HG02885 (cell line): ENCODE measurements at regions not wholly inside any gene's neighbourhood (a gene's known extent, or its start where the extent isn't known, plus 50 kb on each side); places are given as distances from the start of the nearest gene placed in this dataset.

Source experiments
- ATAC-seq: cut with Tn5 transposase; IDR thresholded peaks from one replicate; pipeline ENCODE4 v1.9.1; 2021; ENCODE audit warnings: mild to moderate bottlenecking; ENCODE audit not compliant: unreplicated experiment, poor library complexity

DNA sequence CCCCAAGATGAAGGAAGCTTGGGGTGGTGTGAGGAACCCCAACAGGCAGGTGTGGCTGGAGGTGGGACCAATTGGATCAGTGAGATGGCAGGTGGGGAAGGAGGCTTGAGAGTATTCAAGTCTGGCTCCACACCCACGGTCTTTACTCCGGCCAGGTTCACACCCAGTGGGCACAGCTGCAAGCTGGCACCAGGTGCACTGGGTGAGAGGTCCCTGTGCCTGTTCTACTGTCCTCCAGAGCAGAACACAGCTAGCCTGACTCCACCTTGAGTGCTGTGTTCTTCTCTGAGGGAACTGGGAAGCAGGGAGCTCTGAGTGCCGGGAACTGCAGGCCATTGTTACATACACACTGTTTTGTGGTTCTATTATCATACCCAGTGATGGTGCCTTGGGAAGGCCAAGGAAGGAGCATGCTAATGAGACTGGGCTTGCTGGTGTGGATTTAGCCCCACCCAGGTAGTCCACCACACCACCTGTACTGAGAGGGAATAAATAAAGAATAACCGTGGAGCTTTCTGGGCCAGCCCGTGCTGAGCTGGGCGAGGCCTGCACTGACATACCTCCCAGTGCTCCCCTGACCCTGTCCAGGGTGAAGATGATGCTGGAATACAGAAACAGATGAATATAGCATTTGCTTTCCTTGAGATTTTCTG is 93.4 kb downstream of the ABHD5 start:
- no peak for ATAC-seq

DNA sequence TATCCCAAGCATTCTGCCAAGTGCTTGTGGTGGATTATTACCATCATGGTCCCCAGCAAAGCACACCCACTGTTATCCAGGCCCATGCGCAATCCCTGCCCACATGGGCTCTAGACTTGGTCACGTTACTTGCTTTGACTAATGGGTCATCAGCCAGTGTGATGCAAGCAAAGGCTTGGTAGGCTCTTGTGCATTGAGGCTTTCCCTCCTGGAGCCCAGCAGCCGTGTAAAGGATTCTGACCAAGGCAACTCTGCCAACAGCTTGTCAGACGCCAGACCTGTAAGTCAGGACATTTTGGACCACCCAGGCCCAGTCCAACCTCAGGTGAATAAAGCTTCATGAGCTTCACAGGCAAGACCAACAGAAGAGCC is 93.9 kb downstream of the ABHD5 start:
- no peak for ATAC-seq

DNA sequence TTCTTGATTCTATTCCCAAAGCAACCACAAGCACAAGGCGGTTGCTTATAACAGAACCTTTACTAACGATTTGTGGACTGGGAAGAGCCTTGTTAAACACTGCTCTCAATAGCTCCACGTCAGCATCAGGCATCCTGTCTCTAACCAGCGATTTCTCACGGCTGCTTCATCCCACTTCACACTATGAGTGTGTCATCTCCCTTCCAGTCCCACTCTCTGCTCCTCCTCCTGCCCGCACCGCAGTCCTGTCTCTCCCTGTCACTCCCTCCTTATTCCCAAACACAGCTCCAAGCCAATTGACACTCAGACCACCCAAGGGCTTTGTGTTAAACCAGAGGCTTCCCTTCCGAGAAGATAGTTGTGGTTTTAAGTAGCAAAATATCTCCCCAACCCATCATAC is 94.8 kb downstream of the ABHD5 start:
- ATAC-seq, result no peak

DNA sequence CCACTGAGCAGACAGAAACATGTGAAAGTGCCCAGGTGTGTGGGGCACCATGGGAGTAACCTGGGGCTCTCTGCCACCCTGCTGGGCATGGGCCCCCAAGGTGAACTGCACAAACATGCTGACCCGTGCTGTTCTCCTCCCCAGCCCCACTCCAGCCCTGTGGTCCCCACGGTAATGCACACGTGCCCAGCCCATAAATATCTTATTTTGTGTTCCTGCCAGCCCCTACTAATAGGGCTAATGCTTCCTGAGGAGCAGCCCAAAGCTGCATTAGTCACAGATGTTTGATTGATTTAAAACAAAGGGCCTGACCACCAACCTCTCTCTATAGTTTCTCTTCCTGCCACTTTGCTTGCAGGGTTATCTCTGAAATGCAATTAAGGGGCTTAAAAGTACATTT is 95.4 kb downstream of the ABHD5 start:
- no peak for ATAC-seq

DNA sequence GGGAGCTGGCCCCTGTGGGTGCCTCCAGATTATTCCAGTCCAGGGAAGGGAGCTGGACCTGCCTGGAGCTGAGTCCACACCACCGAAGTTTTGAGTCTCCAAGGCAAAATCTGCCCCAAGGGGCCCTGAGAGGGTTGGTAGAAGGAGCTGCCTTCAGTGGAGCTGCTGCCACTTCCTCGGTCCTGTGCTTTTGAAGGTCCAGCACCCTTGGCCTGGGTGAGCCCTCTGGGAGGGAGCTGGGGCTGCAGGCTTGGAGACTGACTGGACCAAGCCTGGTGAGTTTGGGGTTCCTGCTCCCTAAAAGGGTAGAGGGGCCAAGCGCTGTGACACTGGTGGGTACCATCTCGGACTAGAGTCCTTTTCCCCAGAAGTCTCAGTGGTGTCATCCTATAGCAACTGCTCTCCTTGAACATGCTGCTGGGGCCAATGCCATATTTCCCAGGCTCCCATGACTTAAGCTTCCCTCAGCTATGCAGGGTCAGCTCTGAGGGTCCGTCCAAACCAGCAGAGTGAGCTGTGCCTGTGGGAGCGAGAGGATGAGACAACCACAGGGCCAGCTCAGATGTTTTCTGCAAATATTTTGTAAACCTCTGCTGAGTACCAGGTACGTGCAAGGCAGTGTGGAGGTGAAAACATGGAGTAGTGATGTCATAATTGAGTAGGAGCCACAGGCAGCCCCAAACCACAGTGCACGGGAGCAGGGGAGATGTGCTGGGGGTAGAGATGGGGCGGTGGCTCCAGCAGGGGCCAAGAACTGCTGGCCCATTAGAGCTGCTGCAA is 96.0 kb downstream of the ABHD5 start:
- no peak for ATAC-seq

DNA sequence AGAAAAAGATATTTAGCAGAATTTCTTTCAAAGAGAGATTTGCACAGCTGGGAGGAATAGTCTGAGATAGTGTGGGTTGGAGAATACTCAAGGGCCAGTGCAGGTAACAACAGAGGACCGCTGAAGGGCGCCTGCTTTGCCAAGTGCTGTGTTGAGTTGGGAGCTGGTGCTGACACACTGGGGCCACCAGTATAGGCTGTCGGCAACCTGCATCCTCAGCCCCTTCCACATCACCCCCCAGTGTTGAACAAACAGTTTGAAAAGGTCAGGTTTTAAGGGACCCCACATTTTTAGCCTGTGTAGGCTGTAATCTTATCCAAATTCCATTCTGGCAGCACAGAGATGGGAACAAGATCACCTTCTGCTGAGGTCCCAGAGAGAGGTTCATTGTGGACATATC is 96.6 kb downstream of the ABHD5 start:
- ATAC-seq, result no peak

DNA sequence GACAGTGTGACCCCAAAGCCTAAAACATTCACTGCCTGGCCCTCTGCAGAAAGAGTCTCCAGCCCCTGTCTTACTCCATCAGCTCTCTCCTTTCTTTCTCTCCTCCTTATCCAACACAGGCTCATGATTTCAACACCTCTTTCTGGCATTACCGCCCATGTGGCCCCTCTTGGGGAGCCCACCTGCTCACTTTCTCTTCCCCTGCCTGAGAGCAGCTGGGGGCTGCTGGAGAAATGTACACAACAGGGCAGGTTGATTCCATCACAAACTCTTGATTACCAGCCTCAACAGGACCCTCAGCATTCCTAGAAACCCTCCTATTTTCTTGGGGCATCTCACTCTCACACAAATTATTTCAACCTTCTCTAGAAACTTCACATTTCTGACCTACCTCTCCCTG is 98.3 kb downstream of the ABHD5 start:
- ATAC-seq, result no peak

DNA sequence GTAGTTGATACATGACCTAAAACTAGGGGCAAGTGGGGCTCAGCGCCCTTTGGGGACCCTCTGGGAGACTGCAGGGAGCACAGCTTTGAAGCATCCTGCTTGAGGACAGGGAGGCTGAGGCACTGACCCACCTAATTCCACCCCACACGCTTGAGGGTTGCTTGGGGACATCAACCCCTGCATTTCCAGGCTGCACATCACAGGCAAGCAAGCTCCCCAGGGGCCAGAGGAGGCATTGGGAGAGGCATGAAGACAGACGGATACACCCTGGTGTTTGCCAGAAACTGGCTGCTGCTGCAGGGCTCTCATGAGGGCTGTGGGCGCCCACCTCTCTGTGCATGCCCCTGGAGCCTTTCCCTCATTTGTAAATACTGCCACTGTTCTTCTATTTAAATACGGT is 99.3 kb downstream of the ABHD5 start:
- ATAC-seq, result no peak

DNA sequence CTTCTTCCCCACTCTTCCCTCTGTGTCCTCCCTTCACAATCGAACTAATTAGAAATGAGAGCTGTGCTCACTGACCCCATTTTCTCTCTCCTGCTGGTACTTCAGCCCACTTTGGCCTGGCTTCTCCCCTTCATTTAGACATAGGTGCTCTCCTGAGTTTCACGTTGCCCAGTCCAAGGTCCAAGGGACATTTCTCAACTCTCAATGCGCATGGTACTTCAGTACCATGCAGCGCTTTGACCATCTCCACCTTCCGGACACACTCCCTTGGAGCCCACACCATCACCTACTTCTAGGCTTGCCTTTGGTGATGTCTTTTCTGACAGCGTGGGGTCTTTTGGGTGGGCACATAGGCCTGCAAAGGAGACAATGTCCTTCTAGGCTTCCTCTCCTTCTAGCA is 99.7 kb downstream of the ABHD5 start:
- no peak for ATAC-seq

DNA sequence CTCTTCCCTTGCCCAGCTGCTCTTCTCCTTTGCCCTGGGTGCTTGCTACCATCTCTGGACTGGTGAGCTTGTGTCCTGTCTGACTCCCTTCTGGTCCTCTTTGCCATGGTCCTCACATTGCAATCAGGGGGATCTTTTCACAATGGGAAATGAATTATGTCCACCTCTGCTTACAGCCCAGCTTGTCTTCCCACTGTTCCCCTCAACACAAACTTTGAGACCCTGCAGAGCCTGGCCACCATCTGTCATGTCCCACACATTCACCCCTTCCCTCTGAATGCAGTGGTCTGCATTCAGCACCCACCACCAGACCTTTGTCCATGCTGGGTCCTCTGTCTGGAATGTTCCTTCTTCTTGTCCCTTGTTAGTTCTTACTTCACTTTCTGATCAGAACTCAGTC is 100.5 kb downstream of the ABHD5 start:
- ATAC-seq, result no peak

DNA sequence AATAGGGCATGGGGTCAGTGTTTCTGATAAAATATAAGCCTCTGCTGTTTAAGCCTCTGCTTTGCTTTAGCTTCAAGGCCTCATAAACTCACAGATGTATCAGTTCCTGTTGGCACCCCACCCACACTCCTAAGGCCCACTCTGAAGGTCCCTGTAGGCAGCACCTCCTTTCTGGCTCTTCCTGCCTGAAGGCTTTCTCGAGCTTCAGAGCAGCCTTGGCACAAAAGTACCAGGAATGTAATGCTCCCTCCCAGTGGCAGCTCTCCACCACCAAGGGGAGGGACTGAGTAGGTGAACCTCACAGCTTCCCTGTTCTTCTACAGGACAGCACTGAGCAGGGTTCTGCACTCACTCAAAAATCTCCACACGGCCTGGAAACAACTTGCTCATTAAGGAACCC is 102.2 kb downstream of the ABHD5 start:
- no peak for ATAC-seq

DNA sequence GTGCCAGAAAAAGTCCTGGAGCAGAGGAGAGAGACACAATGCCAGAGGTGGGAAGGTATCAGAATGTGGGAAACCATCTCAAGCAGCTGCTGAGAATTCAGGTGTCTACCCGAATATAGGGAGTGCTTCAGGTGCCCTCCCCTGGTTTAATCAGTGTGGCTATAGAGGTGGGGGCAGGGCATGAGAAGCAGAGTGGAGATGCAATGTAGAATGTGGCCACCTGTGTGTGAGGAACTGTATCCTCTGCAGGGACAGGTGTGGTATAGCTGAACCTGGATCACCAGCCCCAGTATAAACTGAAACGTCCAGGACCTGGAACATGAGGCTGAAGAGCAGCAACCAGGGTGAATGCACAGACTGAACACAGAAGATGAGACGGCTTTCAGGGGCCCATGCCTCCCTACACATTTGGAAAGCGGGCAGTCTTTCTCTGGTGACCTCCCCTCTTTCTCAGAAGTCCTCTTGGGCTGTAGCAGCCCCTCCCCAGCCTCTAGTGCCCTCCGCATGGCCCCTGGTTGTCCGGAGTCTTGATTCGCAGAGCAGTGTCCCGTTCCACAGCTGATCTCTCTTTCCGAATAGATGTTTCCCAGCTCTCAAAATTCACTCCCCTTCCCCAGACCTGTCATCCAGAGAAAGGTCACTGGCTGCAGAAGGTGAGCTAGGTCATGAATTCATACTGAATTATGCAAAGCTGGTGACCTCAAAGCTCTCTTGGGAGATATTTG is 103.1 kb downstream of the ABHD5 start:
- ATAC-seq, result no peak

DNA sequence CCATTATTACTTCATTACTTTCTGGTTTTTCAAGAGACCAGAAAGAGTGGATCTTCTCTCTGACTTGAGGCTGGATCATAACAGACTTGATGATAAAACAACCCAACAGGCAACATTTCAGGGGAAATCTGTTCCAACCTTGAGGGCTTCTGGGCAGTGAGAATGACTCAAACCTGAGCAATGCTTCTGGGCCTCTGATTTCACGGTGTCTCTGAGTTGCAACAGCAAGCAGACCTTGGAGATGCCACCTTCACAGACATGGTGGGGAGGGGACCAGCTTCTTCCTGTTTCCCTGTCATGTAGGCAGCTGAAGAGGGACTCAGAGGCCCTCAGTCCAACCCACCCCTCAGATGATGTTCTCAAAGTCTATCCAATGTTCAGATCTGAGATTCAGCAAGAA is 104.0 kb downstream of the ABHD5 start:
- no peak for ATAC-seq

DNA sequence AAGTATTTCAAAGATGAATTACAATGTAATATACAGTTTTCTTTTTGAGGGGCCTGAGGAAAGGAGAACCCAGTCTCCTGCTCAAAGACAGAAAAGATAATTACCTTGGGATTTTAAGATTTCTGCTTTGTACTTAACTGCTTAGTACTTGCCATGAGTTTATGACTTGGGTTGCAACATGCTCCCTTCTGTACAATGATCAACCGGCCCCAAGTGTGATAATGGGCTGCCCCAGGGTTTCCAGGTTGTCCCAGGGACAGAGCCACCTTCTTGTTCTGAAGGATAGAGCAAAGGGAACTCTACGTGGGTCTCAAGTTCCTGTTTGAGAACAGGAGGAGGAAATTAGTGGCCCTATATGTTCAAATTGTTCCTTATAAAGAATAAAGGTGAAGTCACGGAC is 104.8 kb downstream of the ABHD5 start:
- no peak for ATAC-seq

DNA sequence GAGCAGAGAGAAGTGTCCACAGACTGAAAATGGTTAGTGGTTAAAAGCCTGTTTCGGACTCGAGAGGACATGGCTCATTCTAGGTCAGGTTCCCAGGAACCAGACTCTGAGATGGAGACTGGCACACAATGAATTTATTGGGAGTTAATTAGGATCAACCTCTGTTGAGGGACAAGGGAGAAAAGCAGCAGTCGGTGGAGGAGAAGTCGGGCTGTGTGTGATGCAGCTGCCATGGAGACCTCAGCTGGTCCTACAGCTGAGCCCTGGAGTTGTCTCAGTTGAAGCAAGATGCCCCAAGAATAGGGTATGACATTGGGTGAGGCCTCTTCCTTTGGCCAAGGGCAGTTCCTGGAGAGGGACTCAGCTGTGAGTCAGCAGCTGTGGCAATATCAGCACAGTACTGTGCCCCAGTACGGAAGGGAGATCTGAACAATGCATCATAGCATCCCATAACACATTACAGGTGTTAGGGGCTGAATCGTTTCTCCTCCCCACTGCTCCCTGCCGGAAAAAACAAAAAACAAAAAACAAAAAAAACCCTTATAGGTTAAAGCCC is 105.4 kb downstream of the ABHD5 start:
- no peak for ATAC-seq

DNA sequence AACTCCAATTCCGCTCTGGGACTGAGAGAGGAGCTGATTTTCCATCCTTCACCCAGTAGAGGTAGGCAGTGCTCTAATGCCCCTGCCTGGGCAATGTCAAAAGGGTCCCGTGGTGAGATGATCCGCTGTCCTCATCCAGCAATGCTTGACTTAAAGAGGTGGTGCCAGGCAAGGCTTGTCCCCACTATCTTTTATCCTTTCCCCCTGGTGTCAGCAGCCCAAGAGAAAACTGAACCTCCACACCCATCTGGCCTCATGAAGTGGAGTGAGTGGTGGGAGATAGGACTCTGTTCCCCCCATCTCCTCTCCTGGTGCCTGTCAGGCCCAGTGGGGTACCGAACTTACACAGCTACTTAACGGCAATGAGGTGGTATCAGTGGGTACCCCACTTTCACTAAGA is 107.1 kb downstream of the ABHD5 start:
- no peak for ATAC-seq

DNA sequence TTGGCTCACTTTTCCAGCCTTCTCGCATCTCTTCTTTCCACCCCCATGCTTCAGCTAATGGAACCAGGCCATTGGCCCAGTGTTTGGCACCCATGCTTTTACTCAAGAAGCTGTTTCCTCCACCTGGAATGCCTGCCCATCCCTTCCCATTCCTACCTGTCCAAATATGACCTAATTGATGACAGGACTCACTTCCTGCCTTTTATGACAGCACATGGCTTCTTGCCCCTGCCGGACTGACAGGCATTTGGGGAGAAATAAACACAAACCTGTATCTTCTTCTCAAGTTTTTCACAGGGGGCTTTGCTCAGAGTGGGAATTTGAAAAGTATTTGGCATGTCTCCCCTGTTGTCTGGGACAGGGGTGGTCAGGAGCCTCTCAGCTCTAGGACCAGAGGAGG is 120.1 kb downstream of the ABHD5 start:
- ATAC-seq, result no peak

DNA sequence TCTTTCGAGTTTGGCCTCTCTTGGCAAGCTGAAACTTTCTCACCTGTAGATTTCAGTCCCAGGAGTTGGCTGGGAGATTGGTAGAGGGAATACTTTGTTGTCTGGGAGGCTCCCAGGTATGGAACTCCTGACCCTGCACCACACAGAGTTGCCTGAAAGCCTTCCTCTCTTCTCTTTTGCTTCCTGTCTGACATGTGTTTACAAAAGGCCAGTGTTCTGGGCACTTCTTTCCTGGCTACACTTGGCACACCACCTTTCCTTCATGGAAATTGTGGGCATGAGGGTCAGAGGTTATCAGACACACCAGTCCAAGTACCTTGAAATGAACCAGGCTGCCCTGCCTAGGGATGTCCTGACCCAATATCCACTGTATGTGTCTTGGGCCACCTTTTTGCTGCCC is 123.7 kb downstream of the ABHD5 start:
- ATAC-seq, result no peak

DNA sequence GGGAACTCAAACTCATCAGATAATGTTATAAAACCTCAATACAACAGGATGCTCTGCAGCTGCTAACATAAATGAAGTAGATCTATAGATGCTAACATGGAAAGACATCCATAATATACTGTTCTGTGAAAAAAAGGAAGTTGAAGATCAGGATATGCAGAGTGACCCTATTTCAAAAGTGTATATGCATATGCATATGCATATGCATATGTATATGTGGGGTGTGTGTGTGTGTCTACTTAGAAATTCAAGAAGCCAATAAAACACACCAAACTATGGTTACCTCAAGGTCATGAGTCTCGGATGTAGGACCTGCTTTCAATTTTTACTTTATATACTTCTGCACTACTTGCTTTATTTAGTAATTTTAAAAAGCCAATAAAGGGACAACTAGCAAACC is 125.6 kb downstream of the ABHD5 start:
- no peak for ATAC-seq

DNA sequence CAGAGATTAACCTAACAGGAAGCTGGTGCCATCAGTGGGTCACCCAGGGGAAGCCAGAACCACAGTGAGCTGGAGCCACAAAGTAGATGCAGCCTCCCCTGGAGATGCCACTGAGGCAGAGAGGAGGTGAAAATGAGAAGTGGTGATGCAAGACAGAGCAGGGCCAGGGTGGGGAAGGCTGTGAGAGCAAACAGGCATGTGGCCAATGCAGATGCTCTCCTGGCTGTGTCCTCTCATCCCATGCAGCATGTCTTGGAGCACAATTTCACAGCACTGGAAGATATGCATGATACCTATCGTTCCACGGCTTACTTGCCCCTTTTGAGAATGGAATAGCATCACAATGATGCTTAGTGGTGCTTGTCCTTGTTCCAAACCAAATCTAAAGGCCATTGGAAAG is 126.3 kb downstream of the ABHD5 start:
- no peak for ATAC-seq

DNA sequence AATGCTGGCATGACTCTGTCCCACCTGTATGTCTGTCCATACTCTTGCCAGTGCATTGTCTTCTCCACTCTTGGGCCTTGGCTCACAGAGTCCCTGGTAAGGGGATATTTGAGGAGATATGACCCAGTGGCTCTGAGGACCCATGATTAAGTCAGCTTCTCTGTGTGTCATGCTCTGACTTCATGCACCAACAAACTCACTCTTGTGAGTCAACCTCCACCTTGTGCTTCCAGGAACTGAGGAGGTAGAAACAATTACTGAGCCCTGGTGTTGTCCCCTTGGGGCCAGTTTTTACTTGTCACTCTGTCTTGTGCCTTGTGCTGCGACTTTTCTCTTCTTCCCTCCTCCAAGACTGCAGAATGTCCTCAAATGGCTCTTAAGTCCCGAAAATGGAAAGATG is 127.1 kb downstream of the ABHD5 start:
- ATAC-seq, result no peak
